ENCODE measurements at regions not wholly inside any gene's neighbourhood (a gene's known extent, or its start where the extent isn't known, plus 50 kb on each side); places are given as distances from the start of the nearest gene placed in this dataset.
"Not testable (repeated sequence)": the region's sequence is repeated elsewhere in the genome, so short reads cannot be mapped to it uniquely, and the experiment has no call there.

DNA sequence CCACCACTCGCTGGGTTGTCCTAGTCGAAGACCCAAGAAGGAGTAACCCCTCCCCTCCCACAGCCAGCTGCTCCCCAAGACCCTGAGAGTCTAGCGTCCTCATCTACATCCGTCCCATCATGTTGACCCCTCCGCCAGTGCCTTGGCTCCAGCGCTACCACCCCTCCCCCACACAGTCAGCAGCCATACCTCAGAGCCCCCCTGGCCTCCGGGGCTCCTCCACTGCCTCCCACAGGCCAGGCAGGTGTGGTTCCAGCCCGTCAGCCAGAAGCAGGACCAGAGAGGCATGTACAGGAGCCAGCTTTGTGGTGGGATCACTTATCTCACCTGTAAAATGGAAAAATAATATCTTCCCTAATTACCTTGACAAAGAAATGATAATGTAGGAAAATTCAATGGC lies 51.5 kb upstream of the PHF21B start:
- no peak for DNase-seq

DNA sequence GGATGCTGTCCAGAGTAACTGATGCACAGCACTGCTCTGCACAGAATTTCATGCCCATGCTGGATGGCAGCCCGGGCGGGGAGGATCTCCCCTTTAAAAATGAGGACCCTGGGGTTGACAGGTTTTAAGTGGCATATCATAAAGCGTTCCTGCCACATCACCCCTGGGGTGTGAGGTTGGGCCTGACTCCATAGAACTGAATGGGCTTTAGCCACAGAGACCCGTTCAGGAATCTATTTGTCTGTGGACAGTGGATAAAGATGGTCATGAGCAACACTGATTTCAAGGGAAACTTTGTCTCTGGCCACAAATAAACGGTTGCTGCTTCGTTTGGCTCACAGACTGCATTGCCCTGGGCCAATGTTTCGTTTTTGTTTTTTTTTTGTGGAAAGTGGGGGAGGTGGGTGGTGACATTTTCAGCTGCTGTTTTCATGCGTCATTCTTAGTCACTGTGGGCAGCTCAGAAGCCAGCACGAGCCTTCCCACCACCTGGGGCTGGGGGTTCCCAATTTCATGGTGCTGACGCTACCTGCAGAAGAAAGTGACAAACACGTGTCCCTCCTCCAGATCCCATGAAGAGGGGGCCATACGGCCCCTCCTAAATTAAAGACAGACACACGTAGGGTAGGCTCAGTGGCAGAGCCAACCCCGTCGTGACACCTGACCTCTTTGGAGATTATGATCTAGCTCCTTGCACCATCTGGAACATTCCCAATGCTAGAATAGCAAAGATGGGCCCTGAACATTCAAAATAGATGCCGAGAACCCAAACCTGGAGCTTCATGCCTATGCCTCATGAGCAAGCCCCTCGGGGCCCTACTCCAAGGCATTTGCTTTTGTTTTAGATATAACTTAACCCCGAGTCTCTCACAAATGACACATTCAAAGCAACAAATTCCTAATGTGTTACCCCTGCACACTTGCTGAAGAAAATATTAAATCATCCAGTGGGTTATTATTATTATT lies 54.8 kb upstream of the PHF21B start:
- DNase-seq = no peak

DNA sequence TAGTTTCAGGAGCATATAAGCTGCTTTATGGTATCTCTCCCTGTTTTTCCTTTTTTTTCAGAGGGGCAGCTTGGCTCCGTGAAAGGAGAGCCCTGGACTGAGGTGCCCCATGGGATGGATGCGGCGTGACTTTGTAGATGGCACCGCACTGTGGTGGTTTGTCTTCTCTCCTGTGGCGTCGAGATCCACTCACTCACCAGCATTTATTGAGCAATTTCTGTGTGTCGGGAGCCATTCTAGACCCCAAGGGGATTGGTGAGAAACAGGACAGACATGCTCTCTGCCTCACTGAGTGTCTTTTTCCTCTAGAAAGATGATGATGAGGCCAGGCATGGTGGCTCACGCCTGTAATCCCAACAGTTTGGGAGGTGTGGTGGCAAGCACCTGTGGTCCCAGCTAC lies 55.9 kb upstream of the PHF21B start:
- DNase-seq = no peak

DNA sequence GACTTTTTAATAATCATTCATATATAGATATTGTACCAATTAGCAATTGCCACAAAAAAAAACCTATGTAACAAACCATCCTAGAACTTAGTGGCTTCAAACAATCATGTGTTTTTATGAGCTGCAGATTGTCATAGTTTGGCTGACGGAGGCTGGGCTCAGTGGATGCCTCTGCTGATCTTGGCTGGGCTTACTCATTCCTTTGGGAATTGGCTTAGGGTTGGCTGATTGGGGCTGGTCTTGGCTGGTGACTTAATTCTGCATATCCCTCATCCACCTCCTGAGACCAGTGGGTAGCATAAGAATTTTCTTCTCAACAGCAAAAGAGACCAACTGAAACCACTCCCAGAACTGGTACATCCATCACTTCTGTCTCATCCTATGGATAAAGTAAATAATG lies 57.9 kb upstream of the PHF21B start:
- DNase-seq = no peak

DNA sequence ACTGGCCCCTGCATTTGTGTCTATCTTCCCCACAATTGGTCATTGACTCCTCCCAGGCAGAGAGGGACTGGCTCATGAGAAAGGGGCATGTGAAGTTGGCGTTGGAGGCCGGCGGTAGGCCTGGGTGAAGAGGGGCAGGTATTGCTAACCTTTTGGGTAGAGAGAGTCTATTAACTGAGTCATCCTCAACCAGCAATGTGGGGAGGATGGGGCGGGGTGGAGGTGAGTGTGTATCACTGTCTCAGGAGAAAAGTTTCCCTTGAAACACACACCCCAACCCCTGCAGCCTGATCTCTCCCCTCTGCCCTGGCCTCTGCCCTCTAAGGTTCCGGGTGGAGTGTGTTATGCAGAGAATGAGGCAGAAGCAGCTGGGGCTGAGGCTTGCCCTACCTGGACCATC lies 60.1 kb upstream of the PHF21B start:
- DNase-seq = no peak

DNA sequence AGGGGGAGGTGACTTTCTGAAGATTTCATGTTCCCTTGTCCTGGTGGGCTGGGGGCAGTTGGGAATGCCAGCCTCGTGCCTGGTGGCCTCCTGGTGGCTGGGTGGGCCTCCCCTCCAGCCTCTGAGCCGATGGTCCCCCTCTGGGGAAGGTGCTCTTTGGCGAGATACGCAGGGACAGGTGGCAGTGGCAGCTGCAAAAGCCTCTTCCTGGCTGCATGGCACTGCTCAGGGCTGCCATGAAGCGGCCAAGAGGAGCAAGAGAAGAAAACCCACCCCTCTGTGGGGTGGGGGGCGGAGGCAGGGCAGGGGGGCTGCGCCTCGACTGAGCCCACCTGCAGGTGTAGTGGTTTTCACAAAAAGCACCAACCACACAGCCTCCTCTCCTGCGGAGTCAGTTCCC lies 61.8 kb upstream of the PHF21B start:
- no peak for DNase-seq

DNA sequence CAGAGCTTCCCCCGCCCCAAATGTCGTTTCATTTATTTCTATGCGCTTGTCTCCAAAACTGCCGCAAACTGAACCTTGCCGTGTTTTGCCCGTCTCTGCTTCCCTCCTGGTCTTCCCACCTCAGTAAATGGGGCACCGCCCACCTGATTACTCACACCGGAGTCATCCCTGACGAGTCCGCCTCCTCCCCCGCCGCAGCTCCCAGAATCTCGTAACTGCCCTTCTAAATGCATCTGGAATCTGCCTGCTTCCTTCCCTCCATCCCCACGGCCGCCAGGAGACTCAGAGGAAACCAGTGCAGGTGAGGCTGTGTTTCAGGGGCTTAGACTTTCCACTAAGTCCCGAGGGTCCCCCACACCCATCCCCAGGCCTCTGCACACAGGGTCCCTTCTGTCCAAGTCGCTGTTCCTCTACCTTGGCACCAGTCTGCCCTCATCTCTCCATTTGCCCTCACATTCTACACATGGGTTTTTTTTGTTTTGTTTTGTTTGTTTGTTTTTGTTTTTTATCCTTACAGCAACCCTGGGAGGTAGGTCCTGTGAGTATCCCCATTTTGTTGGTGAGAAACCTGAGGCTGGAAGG lies 62.6 kb upstream of the PHF21B start:
- no peak for DNase-seq

DNA sequence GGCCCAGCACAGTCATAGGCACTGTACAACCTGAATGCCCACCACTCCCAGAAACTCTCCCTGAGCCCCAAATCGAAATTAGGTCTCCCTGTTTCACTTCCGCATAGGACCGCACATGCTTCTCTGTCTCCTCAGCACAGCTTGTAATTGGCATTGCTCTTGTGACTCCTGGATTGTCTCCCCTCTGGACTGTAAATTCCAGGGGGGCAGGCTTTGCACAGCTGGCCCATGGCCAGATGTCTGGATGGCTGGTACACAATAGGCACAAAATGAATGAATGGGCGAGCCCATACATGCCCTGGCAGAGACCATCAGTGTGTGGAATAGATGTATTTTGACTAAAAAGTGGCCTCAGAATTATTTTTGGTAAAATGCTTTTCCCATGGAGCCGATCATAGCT lies 63.3 kb upstream of the PHF21B start:
- no peak for DNase-seq

DNA sequence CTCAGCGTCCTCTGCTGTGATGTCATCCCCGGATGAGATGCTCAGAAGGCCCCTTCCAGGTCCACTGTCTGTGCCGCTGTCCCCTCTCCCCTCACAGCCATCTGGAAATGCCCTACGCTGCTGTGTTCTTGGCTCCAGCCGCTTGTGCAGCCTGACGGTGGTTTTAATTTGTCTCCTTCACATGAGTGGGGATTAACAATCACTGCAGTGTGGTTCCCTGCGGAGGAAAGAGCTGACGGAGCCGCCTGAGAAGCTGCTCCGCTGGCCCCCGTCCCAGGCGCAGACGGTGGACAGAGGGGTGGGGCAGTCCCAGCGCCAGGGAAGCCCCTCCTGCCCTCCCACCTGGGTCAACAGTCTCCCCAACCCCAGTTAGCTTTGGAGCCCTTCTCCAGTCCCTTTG lies 67.5 kb upstream of the PHF21B start:
- DNase-seq = no peak

DNA sequence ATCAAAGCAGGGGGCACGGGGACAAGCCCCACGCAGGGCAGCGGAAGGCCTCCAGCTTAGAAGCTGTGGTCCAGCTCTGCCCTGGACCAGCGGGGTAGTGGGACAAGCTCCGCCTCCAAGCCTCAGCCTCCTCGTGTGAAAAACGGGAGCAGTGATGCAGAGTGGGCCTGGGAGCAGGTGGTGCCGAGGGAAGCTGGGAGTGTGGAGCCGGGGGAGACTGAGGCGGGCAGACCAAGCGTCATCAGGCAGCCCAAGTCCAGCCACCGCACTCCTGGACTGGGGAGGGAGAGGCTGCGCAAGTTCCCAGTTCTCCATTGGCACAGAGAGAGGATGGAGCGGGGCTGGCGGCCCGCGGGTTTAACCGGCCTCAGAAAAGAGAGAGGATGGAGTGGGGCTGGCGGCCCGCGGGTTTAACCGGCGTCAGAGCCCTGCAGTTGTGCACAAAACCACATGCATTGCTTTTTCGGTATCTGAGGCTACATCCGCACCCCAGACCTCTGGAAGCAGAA lies 68.1 kb upstream of the PHF21B start:
- no peak for DNase-seq

DNA sequence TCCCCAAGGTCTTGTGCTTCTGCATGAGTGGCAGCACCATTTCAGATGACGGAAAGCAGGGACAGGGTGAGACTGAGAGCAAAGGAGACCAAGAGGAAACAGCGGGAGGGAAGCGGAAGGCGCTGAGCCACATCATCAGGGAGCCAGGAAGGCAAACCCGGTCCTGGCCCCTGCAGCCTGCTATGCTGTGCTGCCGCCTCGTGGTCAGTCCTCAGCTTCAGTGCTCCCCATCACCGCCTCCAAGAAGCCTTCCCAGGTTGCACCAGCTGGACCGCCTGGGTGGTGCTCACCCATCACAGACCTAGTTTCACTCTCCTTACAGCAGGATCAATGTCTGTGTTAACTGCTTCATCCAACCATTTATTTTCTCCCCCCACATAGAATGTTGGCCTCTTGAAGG lies 73.0 kb upstream of the PHF21B start:
- DNase-seq = no peak

DNA sequence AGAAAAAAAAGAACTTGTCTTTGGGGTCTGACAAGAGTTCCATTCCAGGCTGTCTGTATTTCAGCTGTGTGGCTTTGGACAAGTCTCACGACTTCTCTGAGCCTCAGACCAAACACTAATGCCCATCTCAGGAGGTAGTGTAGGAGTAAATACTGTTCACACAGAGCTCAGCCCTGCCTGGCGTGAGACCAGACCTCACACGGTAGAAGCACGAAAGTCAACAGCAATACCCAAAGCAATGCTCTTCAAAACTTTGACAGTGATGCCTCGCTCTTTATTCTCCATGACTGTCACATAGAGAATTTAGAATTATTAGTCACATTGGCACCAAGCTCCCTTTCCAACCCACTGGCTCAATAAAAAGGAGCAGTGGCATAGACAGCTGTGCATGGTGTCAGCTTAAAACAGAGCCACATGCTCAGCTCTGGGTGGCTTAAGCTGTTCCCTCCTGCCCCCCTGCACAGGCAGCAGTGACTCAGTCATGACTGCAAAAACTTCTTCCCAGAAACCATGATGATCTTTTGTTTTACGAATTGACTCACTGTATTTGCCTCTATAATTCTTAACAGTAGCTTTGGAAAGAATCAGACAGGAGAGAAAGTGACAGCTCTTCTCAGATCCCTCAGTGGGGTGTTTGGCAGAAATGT lies 74.0 kb upstream of the PHF21B start:
- no peak for DNase-seq

DNA sequence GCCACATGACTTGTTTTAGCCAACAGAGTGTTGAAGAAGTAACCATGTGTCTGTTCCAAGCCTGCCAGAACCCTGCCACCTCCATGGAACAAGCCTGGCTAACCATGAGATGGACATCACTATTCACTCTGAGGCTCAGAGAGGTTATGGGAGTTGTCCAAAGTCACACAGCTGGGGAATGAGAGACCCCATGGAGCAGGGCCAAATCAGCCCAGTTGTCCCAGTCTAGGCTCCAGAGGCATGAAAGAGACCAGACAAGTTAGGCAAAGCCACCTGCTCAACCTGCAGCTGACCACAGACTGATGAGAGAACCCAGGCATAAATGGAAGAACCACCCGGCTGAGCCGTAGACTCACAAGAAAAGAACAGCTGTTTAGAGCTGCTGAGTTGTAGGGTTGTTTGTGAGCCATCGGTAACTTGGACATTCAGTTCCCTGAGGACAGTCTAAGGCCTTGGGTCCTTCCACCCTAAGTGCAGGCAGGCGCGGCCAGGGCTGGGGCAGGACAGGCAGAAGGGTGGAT lies 74.7 kb upstream of the PHF21B start:
- DNase-seq = no peak

DNA sequence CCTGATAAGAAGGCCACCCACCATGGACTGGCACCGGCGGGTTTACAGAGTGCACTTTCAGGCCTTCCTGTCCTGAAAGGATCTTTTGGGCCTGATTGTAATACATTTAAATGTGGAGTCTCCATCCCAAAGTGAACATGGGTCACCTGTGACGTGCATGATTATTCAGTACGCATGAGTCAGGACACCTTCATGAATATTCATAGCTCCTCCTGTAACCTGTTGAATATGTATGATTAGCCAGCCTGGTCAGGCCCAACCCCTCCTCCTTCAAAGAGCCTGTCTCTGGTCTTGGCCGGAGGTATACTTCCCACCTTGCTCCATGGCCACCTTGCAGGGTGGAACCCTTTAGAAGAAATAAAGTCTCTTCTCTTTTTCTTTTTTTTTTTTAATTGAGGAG lies 75.9 kb upstream of the NUP50 start:
- DNase-seq = no peak

DNA sequence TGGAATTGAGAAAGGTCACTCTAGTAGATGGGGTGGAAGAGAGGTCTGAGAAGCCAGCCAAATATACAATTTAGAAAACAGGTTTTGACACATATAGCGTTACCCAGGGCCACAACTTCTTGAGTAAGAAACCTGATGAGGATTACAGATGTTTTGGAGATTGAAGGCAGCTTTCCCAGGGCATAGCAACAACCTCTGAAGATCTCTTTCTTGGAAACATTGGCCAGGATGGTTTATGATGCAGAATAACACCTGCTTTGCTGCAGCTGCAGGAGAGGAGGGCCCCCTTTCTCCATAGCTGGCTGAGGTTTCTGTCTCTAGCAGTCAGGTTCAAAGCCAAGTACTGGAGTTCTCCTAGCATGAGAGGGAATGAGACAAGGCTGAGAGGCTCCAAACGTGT lies 75.1 kb upstream of the NUP50 start:
- no peak for DNase-seq

DNA sequence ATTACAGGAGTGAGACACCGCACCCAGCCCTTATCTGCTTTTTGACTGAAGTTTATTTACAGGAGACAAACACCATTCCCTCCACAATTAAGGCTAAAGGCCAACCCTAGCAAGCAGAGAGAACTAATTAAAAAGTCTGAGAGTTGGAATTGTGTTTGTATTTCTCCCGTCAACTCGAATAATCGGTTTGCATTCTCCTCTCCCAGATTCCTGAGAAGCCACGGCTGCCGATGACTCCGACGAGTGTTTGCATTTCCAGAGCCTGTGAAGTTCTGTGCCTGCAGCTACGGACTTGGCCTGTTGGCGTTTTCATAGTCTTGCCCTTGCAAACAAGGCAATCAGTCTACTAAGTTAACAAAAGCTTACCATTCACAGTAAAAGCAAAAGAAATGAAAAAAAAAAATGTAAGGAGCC lies 73.2 kb upstream of the NUP50 start:
- no peak for DNase-seq

DNA sequence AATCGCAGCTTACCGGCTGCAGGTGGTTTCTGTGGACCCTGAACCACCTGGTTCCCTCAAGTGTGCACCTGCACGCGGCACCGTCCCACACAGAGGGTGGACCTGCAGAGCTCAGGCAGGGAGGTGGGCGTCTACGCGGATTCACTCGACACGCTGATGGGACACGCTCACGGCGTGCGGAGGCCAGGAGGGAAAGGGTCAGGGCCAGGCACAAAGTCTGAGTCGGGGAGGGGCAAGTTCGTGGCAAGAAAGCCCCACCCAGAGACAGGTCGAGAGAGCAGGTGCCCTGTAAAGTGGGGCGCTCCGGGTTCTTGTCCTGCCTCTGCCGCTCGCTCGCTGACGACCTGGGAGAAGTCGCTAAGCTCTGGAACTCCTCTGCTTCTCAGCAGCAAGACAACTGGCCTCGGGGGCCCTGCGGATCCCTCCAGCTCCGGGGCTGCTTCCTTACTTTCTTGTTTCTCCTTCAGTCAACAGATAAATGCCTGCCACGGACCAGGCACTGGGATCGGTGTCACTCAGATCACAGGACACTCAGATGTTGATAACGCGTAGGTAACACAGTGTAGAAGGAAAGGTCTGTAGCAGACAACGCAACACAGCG lies 72.4 kb upstream of the NUP50 start:
- DNase-seq = no peak

DNA sequence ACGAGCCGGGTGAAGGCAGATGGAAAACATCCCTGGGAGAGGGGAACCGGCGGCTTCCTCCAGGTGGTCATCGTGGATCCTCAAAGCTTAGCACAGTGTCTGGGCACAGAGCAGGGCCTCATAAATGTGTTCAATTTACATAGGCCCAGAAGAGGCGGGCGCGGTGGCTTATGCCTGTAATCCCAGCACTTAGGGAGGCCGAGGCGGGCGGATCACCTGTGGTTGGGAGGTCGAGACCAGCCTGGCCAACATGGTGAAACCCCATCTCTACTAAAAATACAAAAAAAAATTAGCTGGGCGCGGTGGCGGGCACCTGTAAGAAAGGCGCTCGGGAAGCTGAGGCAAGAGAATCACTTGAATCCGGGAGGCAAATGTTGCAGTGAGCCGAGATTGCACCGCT lies 71.8 kb upstream of the NUP50 start:
- not testable (repeated sequence) for DNase-seq

DNA sequence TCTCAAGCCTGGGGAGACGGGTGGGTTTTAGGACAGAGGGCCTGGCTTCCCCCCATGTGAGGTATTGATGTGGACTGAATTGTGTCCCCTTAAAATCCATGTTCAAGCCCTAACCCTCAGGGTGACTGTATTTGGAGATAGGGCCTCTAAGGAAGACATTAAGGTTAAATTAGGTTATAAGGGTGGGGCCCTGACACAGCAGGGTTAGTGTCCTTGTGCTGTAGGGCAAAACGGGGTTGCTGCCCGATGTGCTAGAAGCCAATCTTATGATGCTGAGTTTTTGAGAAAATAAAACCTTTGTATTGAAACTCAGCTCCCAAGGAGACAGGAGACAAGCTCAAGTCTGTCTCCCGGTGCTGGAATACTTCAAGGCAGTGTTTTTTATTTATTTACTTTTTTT lies 71.1 kb upstream of the NUP50 start:
- no peak for DNase-seq

DNA sequence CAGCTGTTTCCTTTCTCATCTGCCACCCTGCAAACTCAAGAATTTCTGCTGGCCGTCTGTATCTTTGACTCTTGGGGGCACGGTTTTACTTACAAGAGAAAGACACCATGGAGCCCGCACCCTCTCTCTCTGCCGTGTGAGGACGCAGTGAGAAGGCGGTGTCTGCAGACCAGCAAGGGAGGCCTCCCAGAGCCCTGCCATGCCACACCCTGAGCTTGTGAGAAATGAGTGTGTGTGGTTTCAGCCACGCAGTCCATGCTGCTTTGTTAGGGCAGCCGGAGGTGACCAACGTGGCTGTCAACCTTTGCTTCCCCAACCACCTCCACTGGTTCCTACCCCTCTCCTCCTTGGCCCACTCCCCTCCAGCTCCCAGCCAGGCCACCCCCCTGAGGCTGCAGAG lies 70.1 kb upstream of the NUP50 start:
- DNase-seq = no peak

DNA sequence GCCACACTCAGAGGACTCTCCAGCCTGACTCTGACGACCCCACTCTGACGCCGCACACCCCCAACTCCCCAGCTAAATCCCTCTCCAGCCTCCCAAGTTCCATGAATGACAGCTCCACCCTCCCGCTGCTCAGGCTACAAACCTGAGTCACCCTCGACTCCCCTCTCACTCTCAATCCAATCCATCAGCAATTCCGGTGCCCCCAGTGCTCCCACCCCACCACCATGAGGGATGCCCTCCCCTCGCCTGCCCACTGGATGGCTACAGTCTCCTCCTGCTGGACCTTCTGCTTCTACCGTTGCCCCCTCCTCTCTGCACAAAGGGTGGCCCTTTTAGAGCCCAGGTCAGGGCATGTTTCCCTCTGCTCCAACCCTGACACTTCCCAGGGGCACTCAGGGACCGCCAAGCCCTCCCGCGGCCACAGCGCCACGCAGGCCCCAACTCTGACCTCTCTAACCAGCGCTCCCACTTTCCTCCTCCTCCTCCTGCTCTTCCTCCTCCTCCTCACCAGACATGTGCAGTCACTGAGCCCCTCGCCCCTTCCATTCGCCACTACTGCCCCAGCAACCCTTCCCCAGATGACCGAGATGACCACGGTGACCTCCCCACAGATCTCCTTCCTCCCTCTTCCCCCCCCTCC lies 69.5 kb upstream of the NUP50 start:
- DNase-seq = no peak

DNA sequence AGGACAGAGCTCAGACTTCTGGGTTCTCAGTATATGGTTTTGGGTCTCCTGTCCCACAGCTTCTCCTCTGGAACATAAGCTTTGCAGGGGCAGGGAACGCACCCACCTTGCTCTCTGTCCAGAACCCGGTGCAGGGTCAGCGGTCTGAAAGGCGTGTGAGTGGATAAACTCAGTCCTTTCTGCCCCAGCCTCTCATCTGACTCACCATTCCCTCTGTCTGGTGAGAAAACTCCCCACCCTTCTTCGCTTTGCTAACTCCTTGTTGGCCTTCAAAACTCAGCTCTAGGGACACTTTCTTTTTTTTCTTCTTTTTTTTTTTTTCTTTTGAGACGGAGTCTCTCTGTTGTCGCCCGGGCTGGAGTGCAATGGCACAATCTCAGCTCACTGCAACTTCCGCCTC lies 68.9 kb upstream of the NUP50 start:
- no peak for DNase-seq
